Stimulated activated CD8-positive, alpha-beta memory T cell treated with anti-CD3 and anti-CD28 coated beads, Interleukin-7, amount 100 ng/mL, for 48 hours (primary cell): ENCODE measurements at regions not wholly inside any gene's neighbourhood (a gene's known extent, or its start where the extent isn't known, plus 50 kb on each side); places are given as distances from the start of the nearest gene placed in this dataset.
"Not testable (repeated sequence)": the region's sequence is repeated elsewhere in the genome, so short reads cannot be mapped to it uniquely, and the experiment has no call there.

Source experiments
- DNase-seq, 2 donors: peaks; one replicate each; pipeline ENCODE4 v3.0.0-alpha.2; 2020; ENCODE audit warnings: low read depth in 1 of 2; ENCODE audit errors: extremely low read depth in 1 of 2

DNA sequence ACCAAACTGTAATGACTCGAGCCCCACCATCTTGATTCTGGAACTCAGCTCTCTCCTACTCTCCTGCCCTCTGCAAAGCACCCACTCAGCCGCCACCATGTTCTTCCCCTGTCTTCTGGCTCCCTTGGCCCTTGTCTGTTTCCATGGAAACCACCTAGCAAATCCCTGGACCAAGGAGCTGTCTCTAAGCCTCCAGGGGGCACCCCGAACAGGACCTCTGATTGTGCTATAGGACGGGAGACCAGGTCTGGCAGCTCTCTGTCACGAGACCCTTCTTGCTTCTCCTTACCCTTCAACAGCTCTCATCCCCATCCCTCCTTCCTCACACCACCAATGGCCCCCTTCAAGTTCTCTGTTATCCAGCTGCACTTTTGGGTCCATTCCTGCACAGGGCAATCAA lies 277.7 kb upstream of the ZNF507 start:
- DNase-seq = no peak

DNA sequence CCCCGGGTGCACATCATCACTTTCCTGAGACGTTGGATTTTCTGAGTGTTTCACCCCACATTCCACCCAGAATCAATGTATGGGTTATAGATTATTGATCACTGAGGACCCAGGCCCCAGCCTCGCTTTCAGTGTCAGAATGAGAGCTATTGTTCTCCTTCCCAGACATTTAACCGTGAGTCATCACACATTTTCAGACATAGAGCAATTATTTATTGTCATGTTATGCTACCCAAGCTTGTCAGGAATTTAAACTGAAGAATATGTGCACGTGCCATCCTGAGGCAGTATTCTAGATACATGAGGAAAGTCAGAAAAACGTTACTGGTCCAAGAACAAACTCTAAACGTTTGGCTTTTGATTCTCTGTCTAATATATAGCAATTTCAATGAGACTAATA lies 276.6 kb upstream of the ZNF507 start:
- no peak for DNase-seq

- DNase-seq = no peak
Observed at GRCh38 chr19:32070101-32070500, 275.3 kb upstream of the ZNF507 start.

DNA sequence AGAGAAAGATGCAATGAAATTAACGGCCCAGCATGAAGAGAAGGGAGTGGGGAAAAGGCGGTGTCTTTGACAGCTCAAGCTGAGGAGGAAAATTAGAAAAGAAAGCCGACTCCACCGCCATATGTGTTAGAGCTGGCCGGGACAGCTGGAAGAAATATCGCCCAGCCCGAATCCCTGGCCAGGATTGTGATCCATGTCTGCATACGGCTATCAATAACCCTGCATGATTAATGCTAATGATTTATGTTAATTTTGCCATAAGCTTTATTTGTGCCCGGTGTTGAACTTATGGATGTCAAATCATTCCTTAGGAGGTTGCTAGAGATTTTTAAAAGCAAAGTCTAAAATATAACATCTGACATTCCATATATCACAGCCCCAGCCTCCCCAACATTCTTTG lies 263.4 kb upstream of the ZNF507 start:
- no peak for DNase-seq

DNA sequence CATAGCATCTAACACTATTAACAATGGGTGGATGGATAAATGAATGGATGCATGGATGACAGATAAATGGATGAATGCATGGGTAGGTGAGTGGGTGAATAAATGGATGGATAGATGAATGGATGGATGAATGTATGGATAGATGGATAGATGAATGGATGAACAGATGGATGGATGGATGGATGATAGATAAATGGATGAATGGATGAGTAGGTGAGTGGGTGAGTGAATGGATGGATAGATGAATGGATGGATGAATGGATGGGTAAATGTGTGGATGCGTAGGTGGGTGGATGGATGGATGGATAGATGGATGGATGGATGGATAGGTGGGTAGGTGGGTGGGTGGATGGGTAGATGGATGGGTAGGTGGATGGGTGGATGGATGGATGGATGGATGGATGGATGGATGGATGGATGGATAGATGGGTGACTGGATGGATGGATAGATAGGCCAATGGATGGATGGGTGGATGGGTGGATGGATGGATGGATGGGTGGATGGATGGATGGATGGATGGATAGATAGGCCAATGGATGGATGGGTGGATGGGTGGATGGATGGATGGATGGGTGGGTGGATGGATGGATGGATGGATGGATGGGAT lies 260.6 kb upstream of the ZNF507 start:
- DNase-seq = not testable (repeated sequence)

- DNase-seq = no peak
Observed at GRCh38 chr19:32091241-32091640, 254.2 kb upstream of the ZNF507 start.

GRCh38 chr19:32097011-32097410 lies 248.4 kb upstream of the ZNF507 start:
- DNase-seq = no peak

DNA sequence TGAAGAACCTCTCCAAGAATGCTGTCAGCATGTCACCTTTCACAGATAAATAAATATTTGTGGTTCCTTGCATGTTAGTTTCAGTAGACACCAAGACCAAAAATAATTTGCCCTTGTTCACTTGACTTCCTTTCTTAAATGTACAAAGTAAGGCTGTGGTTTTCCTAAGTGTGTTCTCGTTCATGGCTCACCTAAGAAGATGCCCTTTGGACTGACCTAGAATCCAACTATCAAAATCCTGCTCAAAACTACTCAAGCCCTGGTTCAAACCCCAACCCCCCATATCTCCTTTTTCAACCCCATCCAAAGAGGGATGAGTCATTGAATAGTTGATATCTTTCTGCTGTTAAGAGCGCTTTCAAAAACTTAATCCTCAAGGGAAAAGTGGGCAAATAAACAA lies 247.8 kb upstream of the ZNF507 start:
- DNase-seq = no peak

DNA sequence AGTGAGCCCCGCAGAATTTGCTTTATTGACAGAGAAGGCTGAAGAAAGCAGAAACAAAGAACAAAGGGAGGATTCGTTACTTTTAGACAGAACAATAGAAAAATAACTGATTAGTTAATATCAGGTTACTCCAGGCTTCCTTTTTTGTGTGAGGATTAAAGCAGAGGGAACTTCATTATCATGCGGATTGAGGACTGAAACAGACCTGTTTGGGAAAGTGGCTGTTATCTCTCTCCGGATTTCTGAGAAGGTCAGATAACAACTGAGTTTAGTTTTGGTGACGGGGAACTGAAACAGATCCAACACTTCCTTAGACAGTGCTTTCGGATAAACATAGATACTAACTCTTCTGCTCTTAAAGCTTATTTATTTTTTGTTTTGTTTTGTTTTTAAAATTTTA lies 246.4 kb upstream of the ZNF507 start:
- DNase-seq = no peak

DNA sequence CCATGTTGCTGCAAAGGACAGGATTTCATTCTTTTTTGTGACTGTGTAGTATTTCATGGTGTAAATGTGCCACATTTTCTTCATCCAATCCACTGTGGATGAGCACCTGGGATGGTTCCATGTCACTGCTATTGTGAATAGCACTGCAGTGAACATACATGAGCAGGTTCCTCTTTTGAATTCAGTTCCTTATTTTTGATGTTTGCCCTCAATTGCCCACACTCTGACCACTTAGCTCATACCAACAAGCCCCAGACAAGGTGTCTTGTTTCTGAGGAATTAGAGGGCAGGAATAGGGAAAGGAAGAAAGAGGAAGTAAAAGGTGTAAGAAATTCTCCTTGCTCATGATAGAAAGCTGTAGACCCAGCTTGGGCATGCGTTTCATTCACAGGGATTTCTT lies 244.2 kb upstream of the ZNF507 start:
- no peak for DNase-seq

- DNase-seq = no peak
Observed at GRCh38 chr19:32103541-32103940, 241.9 kb upstream of the ZNF507 start.

GRCh38 chr19:32104153-32104849 lies 241.1 kb upstream of the ZNF507 start:
- DNase-seq = no peak

DNA sequence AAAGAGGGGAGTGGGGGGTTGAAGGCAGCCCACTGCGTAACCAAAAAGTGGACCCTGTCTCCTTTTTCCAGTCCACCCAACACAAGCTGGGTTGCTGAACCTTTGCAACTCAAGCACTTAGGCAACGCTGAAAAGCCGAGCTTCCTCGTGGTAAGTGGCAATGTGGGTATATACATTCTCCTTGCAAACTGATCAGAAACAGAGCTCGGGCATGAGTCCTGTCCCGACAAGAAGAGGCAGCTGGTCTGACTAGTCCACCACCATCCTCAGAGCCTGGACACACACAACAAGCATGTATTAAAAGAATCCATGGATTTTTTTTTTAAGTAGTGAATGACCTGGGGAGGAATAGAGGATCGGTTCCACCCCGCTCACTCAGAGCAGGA lies 240.6 kb upstream of the ZNF507 start:
- no peak for DNase-seq

DNA sequence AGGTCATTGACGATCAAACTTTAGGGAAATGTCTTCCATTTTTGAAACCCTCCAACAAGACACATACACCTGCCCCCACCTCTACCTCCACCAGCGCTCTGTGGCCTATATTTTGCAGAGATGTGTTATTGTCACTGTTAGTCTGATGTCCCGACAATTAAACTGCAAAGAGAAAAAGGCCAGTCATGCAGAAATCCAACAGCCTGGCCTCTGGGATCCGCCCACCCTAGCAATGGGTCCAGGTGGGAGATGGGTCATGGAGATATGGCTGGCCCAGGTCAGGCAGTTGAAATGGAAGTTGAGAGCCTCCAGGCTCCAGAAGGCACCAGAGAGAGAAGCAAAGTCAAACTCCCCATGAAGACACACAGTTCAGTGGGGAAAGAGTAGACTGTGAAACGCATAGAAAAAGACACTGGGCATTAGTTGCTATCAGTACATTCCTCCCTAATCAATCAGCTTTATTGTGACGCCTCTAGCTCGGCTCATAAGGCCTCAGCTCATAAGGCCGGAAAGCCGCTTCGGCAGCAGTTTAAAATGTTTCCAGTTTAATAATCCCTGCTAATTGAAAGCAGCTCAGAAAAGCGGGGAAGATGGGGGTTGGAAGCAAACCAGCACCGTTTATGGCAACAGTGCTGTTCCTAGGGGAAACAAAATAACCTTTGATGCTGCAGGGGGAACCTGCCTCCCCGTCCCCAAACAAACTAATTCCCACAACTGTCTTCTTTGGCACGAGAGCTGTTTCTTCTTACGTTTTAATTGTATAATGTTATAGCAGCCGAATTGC lies 239.7 kb upstream of the ZNF507 start:
- no peak for DNase-seq

GRCh38 chr19:32122258-32122657 lies 223.2 kb upstream of the ZNF507 start:
- DNase-seq = no peak

- DNase-seq = no peak
Observed at GRCh38 chr19:32123355-32123940, 222.0 kb upstream of the ZNF507 start.

DNA sequence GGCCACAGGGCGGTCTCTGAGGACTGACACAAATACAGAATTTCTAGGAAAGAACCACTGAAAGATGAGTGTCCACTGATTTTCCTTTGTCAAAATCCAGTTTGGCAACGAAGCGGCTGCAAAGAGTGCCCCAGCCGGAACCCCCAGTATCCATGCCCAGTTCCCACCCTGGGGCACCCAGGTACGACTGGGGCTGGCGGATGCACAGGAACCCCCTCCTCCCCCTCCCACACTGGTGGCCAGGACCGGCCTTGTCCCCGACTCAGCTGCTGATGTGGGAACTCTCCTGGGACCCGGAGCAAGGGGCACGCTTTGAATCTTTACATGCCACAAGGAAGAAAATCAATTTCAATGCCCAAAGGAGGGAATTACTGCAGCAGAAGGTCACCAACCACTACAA lies 220.8 kb upstream of the ZNF507 start:
- DNase-seq = no peak

GRCh38 chr19:32129141-32129540 lies 216.3 kb upstream of the ZNF507 start:
- no peak for DNase-seq

DNA sequence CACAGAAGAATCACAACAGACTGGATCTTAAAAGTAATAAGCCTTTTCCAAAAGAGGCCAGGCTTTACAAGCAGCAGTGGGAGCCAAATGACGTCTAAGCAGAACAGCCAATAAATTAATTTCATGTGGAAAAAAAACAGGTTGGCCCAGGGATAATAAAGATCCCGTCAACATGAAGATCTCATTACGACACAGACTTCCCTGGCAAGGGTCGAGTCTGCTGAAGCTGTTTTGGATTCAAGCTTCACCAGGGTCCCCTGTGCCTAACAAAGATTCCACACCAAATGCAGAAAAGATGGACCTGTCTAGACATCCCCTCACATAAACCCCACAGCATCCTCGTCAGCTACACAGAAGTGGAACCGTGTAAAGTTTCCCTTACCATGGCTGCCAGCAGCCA lies 215.1 kb upstream of the ZNF507 start:
- DNase-seq = no peak

GRCh38 chr19:32131005-32131404 lies 214.4 kb upstream of the ZNF507 start:
- DNase-seq = no peak

- no peak for DNase-seq
Observed at GRCh38 chr19:32138416-32138815, 207.0 kb upstream of the ZNF507 start.
